HL-60 (cell line): ENCODE measurements at regions not wholly inside any gene's neighbourhood (a gene's known extent, or its start where the extent isn't known, plus 50 kb on each side); places are given as distances from the start of the nearest gene placed in this dataset.

ENCODE experiments used
- CTCF ChIP-seq: IDR thresholded peaks from one replicate; pipeline ENCODE4 v1.5.1; 2011; ENCODE audit warnings: low read length, control low read depth, inconsistent platforms; ENCODE audit not compliant: insufficient read depth
- POLR2AphosphoS5 ChIP-seq: IDR thresholded peaks from 2 replicates; pipeline ENCODE4 v1.6.1; 2012; ENCODE audit warnings: low read depth
- REST ChIP-seq: IDR thresholded peaks from 2 replicates; pipeline ENCODE4 v1.6.1; 2012; ENCODE audit warnings: low read depth; ENCODE audit not compliant: insufficient replicate concordance

GRCh38 chr6:131433927-131434326 is 139.1 kb upstream of the ARG1 start:
- no peak for TF ChIP-seq CTCF
- no peak for TF ChIP-seq REST
- TF ChIP-seq POLR2AphosphoS5 = no peak
